ENCODE measurements at regions not wholly inside any gene's neighbourhood (a gene's known extent, or its start where the extent isn't known, plus 50 kb on each side); places are given as distances from the start of the nearest gene placed in this dataset.

- DNase-seq: no peak
- no peak overlapping the region for H3K4me3 Mint-ChIP-seq (ENCODE audit: unreplicated experiment)
- H3K36me3 Mint-ChIP-seq (ENCODE audit: insufficient read depth, unreplicated experiment): no peaks in the 10 kb centered on the region
- intact Hi-C loops (cut with micrococcal nuclease; ENCODE audit: unreplicated experiment): no loop called here
- Histone ChIP-seq H3K4me1 (peaks cover 18% of the 10 kb centered on the region), H3K36me3 (ENCODE audit: control insufficient read depth, insufficient read depth, low read length) (no peaks in the 10 kb centered on the region), H3K9me3 (no peaks in the 10 kb centered on the region), H3K4me3 (ENCODE audit: low read depth, low read length) (no peak overlapping the region), H3K27me3 (replicated peaks; ENCODE audit: control insufficient read depth, insufficient read depth, low read length) (no peaks in the 10 kb centered on the region)
- no peak for TF ChIP-seq CTCF (IDR thresholded peaks at IDR 0.05; ENCODE audit: insufficient read depth in 1 of 2, low read depth in 1 of 2, low read length in 1 of 2, severe bottlenecking in 1 of 2, unreplicated experiment in 1 of 2)
- no peak overlapping the region for H3K27ac Mint-ChIP-seq (ENCODE audit: unreplicated experiment)
- H3K9me3 Mint-ChIP-seq (ENCODE audit: unreplicated experiment): peaks cover 11% of the 10 kb centered on the region
- no peaks in the 10 kb centered on the region for H3K27me3 Mint-ChIP-seq (ENCODE audit: insufficient read depth, unreplicated experiment)
- peaks cover 2% of the 10 kb centered on the region for H3K4me1 Mint-ChIP-seq (ENCODE audit: low read depth, unreplicated experiment)
- BruUV-seq (replicated peaks): no TSS peak
- CTCF ChIA-PET: interaction anchor here (0.6 kb wide), 1 partner anchor 11 kb away, joined by 4 read pairs; no protein-coding TSS in a partner anchor
- POLR2A ChIA-PET: no interaction called here
These were observed 373.1 kb downstream of the LRIG3 start for GRCh38 chr12:58547217-58547616.

DNA sequence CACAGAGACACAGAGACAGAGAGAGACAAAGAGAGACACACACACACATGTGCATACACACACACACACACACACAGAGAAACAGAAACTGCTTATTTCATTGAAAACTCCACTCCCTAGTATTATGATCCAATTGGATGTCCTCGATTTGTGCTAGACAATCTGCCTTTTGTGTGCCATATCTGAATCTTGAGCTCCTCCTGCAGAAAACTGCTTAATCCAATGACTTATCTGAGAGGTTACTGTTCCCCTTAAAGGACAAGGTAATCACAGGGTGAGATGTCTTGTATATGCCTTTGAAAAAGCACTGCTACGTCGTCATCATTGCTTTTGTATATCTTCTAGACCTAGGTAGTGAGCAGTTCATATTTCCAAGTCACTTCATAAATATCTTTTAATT lies 371.5 kb downstream of the LRIG3 start:
- POLR2A ChIA-PET: no interaction called here
- Mint-ChIP-seq H3K36me3 (ENCODE audit: insufficient read depth, unreplicated experiment) (no peaks in the 10 kb centered on the region), H3K9me3 (ENCODE audit: unreplicated experiment) (peaks cover 11% of the 10 kb centered on the region), H3K4me1 (ENCODE audit: low read depth, unreplicated experiment) (peaks cover 12% of the 10 kb centered on the region), H3K4me3 (ENCODE audit: unreplicated experiment) (no peak overlapping the region), H3K27ac (ENCODE audit: unreplicated experiment) (no peak overlapping the region), H3K27me3 (ENCODE audit: insufficient read depth, unreplicated experiment) (no peaks in the 10 kb centered on the region)
- no TSS peak for BruUV-seq (replicated peaks)
- intact Hi-C loops (cut with micrococcal nuclease; ENCODE audit: unreplicated experiment): no loop called here
- Histone ChIP-seq H3K36me3 (ENCODE audit: control insufficient read depth, insufficient read depth, low read length) (no peaks in the 10 kb centered on the region), H3K9me3 (0 out of 2 replicates have a peak, but pooled peaks cover 4% of the 10 kb centered on the region), H3K4me3 (ENCODE audit: low read depth, low read length) (no peak overlapping the region), H3K4me1 (peaks cover 24% of the 10 kb centered on the region), H3K27me3 (replicated peaks; ENCODE audit: control insufficient read depth, insufficient read depth, low read length) (no peaks in the 10 kb centered on the region)
- TF ChIP-seq CTCF (IDR thresholded peaks at IDR 0.05; ENCODE audit: insufficient read depth in 1 of 2, low read depth in 1 of 2, low read length in 1 of 2, severe bottlenecking in 1 of 2, unreplicated experiment in 1 of 2): no peak
- CTCF ChIA-PET: no interaction called here
- no peak for DNase-seq

DNA sequence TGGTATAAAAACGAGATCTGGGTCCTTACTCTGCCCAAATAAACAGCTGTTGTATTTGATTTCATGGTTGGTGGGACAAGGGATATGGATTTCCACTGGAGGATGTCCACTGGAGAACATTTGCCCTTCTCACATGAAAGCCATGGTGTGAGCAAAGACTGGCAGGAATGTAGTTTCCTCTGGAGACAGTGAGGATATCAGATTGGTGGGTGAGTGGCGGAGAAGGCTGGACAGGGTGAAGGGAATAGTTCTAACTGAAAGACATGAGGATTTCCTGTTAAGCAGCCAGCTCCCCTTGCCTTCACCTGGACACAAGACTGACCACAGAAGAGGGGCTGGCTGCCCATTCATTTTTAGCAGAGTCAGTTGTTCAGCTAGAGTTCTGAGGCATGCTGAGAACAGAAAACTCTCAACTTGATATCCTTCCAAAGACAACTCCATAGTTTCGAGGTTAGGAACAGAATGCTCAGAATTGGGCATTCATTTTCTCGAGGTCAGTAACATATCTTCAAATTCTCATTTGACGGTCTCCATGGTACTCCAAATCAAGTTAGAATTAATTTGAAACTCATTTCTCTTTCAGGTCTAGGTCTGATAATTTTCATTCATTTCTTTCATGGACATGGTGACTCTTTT lies 365.7 kb downstream of the LRIG3 start:
- CTCF ChIA-PET: no interaction called here
- POLR2A ChIA-PET: no interaction called here
- BruUV-seq (replicated peaks): no TSS peak
- Mint-ChIP-seq H3K4me3 (ENCODE audit: unreplicated experiment) (no peak overlapping the region), H3K27me3 (ENCODE audit: insufficient read depth, unreplicated experiment) (no peaks in the 10 kb centered on the region), H3K9me3 (ENCODE audit: unreplicated experiment) (no peaks in the 10 kb centered on the region), H3K4me1 (ENCODE audit: low read depth, unreplicated experiment) (peaks cover 18% of the 10 kb centered on the region), H3K27ac (ENCODE audit: unreplicated experiment) (no peak overlapping the region), H3K36me3 (ENCODE audit: insufficient read depth, unreplicated experiment) (no peaks in the 10 kb centered on the region)
- Histone ChIP-seq H3K27me3 (replicated peaks; ENCODE audit: control insufficient read depth, insufficient read depth, low read length) (0 out of 2 replicates have a peak, but pooled peaks cover 2% of the 10 kb centered on the region), H3K4me1 (peaks cover 15% of the 10 kb centered on the region), H3K4me3 (ENCODE audit: low read depth, low read length) (no peak overlapping the region), H3K9me3 (0 out of 2 replicates have a peak, but pooled peaks cover 4% of the 10 kb centered on the region), H3K36me3 (ENCODE audit: control insufficient read depth, insufficient read depth, low read length) (no peaks in the 10 kb centered on the region)
- no peak for DNase-seq
- no peak for TF ChIP-seq CTCF (IDR thresholded peaks at IDR 0.05; ENCODE audit: insufficient read depth in 1 of 2, low read depth in 1 of 2, low read length in 1 of 2, severe bottlenecking in 1 of 2, unreplicated experiment in 1 of 2)
- intact Hi-C loops (cut with micrococcal nuclease; ENCODE audit: unreplicated experiment): no loop called here
